RCC 7860 (cell line): ENCODE measurements at regions not wholly inside any gene's neighbourhood (a gene's known extent, or its start where the extent isn't known, plus 50 kb on each side); places are given as distances from the start of the nearest gene placed in this dataset.
"Not testable (repeated sequence)": the region's sequence is repeated elsewhere in the genome, so short reads cannot be mapped to it uniquely, and the experiment has no call there.

Experiments
- DNase-seq: peaks from one replicate; pipeline ENCODE4 v3.0.0-alpha.2; 2015; ENCODE audit warnings: low spot score
- FAIRE-seq: peaks from 2 replicates; lab custom pipeline; 2012; peaks lifted over from hg19 to GRCh38; lab: Jason Lieb, UNC

DNA sequence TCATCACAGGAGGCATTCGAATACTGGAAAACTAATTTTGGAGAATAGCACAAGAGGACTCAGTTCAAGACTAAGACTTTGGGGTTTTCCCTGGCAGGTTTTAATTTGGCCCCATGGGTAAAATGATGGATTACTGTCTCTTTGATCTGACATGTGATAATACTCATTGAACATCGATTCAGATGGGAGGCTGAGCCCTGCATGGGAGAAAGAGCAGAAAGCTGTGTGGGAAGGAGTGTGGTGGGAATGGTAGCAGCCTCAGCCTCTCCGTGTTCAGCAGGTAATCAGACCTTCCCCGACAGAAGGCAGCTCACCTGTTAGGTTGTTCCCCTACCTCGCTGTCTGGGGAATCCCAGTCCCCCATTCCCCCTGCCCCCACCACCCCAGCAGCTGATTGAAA, 124.7 kb upstream of the TNRC6C start:
- FAIRE-seq: no peak
- DNase-seq: no peak

GRCh38 chr17:77834170-77835115, 124.1 kb upstream of the TNRC6C start:
- FAIRE-seq (peak; percentile 83), DNase-seq (peak; percentile 79)

DNA sequence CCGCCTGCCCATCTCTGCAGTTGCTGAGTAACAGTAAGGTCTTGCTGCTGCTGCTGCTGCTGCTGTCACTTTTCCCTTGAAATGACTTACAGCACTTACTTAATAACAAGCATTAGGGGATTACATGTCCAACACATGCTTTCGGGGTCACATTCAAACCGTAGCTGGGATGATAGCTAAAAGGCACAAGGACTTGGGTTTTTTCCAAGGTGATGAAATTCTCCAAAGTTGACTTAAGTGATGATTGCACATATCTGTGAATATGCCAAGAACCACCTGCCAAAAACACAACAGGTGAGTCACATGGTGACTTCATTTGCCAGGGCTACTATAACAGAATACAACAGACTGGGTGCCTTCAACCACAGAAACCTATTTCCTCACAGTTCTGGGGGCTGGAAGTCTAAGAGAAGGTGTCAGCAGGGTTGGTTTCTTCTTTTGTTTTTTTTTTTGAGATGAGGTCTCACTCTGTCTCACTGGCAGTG, 121.9 kb upstream of the TNRC6C start:
- no peak for FAIRE-seq

DNA sequence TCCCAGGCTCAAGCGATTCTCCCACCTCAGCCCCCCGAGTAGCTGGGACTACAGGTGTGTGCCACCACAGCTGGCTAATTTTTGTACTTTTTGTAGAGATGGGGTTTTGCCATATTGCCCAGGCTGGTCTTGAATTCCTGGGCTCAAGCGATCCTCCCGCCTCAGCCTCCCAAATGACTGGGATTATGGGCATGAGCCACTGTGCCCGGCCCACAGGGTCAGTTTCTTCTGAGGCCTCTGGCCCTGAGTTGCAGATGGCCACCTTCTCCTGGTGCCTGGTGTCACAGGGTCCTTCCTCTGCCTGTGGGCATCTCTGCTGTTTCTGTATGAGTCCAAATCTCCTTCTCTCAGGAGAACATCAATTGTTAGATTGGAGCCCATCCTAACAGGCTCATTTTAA, 121.4 kb upstream of the TNRC6C start:
- DNase-seq, FAIRE-seq: not testable (repeated sequence)

More for the DNA sequence above, 121.9 kb upstream of the TNRC6C start:
- peak; percentile 74 for DNase-seq

- DNase-seq: no peak
- FAIRE-seq: no peak
Observed at GRCh38 chr17:77837917-77838316, 120.6 kb upstream of the TNRC6C start.

GRCh38 chr17:77838748-77839697, 119.5 kb upstream of the TNRC6C start:
- FAIRE-seq (no peak), DNase-seq (no peak)

DNA sequence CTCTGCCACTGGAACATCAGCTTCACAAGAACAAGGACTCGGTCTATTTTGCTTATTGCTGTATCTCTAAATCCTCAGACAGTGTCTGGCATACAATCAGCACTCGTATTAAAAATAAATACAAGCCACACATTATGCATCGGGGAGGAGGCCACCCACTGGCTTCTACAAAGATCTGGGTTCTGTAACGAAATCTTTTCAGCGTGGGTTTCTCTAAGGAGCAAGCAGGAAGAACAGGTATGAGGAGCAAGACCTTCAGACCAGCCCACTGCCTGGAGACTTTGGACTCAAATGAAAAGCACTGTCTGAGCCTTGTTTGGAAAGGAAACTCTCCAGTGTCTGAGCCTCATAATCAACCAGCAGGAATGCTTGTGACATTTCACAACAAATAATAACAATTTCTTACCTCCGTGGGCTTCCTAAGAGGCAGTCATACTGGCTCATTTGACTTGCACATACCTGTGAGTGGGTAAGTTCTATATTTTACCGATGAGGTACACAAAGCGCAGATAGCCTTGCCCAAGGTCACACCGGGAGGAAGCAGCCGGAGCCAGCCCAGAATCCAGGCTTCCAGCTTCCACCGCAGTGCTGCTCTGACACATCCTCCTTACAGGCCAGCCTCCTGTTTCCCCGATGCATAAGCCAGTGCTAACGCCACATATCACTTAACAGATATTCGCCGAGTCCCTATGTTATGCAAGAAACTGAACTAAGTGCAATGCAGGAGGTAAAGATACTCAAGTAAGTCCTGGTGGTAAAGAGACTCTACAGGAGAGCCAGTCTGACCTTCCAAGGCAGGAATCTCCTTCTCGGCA, 118.6 kb upstream of the TNRC6C start:
- FAIRE-seq: no peak
- DNase-seq: no peak

GRCh38 chr17:77840513-77841165, 117.9 kb upstream of the TNRC6C start:
- FAIRE-seq (no peak), DNase-seq (no peak)

- FAIRE-seq (no peak), DNase-seq (no peak)
Observed at GRCh38 chr17:77841742-77842527, 116.6 kb upstream of the TNRC6C start.

DNA sequence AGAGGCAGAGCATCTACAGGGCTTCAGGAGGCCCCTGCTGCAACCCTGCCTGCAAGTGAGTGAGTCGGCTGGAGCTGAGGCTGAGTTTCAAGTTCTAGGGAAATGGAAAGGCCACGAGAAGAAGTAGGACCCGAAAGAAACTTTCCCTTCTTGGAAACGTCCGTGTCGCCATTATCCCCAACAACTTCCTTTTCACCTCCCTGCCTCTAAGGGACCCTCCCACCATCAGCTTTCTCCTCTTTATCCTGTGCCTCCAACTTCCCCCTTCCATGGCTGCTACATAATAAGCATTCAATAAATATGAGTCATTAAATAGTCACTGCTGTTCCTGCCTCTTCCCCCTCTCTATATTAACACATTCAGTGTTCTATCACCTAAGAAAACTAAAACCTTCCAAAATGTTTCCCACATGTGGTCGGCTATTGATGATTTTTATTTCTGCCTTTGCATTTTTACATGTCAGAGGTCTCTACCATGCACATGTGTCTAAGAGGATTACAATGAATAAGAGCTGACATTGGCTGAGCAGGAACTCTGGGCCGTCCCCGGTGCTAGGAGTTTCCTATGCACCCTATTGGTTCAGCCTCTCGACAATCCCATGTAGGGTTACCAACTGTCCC, 115.9 kb upstream of the TNRC6C start:
- DNase-seq (peak; percentile 16), FAIRE-seq (no peak)

DNA sequence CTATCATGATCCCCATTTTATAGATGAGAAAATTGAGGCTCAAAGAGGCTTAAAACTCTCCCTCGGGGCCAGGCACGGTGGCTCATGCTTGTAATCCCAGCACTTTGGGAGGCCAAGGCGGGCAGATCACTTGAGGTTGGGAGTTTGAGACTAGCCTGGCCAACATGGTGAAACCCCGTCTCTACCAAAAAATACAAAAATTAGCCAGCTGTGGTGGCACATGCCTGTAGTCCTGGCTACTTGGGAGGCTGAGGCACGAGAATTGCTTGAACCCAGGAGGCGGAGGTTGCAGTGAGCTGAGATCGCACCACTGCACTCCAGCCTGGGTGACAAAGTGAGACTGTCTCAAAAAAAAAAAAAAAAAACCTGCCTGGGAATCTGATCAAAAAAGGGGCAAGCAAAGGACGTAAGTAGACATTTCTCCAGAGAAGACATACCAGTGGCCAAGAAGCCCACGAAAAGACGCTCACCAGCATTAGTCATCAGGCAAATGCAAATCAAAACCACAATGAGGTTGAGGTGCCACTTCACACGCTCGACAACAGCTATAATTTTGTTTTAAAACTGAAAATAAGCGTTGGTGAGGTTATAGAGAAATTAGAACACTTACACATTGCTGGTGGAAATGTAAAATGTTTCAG, 115.1 kb upstream of the TNRC6C start:
- DNase-seq: peak; percentile 21
- not testable (repeated sequence) for FAIRE-seq

GRCh38 chr17:77843896-77844295, 114.6 kb upstream of the TNRC6C start:
- no peak for FAIRE-seq

DNA sequence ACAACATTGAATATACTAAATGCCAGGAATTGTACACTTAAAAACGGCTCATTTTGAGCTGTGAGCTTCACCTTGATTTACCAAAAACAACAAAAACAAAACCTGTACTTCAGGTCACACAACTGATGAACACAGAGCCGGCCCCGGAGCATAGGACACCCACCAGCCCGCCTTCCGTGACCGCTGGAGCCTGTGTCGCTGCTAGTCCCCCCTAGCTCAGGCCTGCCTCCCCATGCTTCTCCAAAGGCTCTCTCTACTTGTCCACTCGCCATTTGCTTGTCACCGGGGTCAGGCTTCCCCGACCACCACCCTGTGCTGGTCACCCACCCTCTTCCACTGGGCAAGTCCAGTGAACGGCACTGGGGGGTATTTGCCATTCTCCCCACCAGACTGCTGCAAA, 113.8 kb upstream of the TNRC6C start:
- DNase-seq (no peak), FAIRE-seq (no peak)

More at GRCh38 chr17:77843896-77844295, 114.6 kb upstream of the TNRC6C start:
- no peak for DNase-seq

DNA sequence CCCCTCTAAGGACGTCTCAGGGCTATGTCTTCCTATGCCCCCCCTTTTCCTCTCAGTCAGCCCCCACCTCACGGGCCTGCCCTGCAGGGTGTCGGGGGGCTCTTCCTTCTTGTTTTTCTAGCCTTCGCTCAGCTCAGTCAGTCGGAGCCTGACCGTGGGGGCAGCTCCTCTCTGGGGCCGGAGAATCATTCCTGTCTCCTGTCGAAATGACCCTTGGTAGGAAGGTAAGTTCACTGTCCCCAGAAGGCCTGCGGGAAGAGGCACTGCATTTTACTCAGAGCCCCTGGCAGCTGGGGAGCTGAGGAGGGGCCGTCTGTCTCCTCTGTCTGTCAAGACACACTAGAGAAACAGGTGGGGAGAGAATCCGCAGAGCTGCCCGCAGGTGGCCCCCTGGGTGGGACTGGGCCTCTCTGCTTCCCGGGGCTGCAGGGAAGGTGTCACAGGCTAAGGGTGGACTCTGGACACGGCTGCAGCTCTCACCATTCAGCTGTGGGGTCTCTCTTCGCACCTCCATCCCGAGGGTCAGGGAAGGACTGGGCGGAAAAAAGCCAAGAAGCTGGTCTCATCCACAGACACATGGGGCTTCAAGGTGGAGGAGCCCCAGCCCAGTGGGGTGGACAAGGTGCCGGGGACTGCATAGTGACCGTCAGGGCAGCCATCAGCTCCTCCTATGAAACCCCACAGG, 112.8 kb upstream of the TNRC6C start:
- DNase-seq (no peak), FAIRE-seq (no peak)

DNA sequence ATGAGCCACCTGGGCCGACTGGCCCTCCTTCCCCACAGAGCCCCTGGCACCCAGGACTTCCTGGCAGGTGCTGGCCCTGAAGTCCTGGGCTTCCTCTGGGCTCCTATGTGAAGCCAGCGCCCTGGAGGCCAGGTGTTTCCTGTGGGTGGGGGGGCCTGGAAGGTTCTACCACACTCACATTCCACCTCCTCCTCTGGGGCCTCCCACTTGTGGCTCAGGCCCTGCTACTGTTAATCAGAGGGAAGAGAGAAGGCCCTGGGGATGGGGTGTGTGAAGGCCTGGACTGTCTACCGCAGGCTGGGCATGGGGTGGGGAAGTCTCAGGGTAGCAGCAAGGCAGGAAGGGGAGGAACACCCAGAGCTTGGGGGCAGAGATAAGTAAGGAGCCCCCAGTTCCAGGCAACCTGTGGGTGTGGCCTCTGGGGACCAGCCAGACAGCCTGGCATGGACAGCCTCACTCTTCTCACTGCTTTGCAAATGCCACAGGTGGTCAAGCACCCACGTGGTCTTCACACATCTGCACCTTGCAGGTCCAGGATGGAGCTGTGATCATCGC, 111.9 kb upstream of the TNRC6C start:
- FAIRE-seq (no peak), DNase-seq (no peak)

DNA sequence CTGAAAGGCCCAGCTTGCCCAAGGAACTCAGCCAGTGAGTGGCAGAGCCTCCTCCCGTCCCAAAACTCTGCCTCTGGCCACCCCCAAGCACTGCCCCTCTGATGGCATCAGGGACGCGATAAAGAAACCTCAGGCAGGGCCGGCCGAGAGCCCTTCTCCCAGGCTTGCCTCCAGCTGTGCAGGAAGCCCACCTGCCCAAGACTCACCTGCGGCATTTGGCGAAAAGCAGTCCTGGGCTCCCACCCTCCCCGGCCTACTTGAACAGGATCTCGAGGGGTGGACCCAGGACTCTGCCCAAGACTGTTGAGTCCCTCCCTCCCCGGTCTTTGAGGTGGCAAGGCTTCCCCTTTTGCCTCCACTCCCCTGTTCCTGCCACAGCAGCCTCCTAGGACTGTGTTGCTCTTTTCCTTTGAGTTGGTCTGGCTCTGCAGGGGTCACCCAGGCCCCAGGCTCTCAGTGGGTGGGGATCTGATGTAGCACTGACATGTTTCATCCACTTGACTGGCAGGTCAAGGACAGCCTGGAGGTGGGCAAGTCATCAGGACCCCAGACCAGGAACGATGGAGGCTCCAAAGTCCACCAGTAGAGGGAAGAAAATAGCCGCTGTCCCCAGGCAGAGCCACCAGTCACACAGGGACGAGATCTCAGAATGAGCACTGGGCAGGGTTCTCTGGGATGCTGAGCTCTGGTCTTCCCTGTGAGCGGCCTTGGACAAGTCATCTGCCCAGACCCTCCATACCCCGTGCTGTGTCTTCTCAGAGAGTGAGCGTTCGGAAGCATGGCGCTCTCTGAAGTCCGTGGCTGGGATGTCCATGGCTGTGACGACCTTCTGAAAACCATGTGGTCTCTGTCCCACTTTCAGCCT, 111.0 kb upstream of the TNRC6C start:
- FAIRE-seq: no peak
- no peak for DNase-seq
